Astrocyte (in vitro differentiated cells and primary cell): ENCODE measurements at regions not wholly inside any gene's neighbourhood (a gene's known extent, or its start where the extent isn't known, plus 50 kb on each side); places are given as distances from the start of the nearest gene placed in this dataset.

Source experiments
- EZH2 ChIP-seq: IDR thresholded peaks from 2 replicates; pipeline ENCODE4 v1.6.1; 2012; ENCODE audit warnings: mild to moderate bottlenecking, low read length, inconsistent platforms; ENCODE audit not compliant: insufficient read depth
- TF ChIP-seq, protein P1 (sequence below): IDR thresholded peaks from 2 replicates; pipeline ENCODE4 v1.5.1; 2011; ENCODE audit warnings: low read depth, mild to moderate bottlenecking, inconsistent platforms, low read length, moderate library complexity; ENCODE audit not compliant: insufficient read depth

DNA sequence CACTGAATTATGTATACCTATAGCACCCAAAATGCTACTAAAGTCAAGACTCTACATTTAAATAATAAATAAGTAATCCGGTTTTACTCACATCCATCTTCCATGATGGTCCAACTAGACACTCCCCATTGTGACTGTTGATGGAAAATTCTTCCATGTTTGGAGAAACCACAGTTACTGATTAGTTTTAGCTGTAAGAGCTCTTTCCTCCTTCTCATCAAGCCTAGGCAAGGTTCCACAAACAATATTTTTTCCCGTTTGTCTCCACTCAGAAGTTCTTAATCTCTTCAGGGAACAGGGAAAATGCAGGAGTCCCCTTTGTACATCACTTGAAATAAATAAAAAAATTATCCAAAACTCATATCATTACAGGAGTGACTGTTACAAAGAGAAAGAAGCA lies 70.7 kb upstream of the EDNRB start:
- TF ChIP-seq EZH2, result no peak
- TF ChIP-seq, protein P1, sequence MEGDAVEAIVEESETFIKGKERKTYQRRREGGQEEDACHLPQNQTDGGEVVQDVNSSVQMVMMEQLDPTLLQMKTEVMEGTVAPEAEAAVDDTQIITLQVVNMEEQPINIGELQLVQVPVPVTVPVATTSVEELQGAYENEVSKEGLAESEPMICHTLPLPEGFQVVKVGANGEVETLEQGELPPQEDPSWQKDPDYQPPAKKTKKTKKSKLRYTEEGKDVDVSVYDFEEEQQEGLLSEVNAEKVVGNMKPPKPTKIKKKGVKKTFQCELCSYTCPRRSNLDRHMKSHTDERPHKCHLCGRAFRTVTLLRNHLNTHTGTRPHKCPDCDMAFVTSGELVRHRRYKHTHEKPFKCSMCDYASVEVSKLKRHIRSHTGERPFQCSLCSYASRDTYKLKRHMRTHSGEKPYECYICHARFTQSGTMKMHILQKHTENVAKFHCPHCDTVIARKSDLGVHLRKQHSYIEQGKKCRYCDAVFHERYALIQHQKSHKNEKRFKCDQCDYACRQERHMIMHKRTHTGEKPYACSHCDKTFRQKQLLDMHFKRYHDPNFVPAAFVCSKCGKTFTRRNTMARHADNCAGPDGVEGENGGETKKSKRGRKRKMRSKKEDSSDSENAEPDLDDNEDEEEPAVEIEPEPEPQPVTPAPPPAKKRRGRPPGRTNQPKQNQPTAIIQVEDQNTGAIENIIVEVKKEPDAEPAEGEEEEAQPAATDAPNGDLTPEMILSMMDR, result no peak
